IMR-90 (cell line): ENCODE measurements at regions not wholly inside any gene's neighbourhood (a gene's known extent, or its start where the extent isn't known, plus 50 kb on each side); places are given as distances from the start of the nearest gene placed in this dataset.

Source experiments
- CTCF ChIP-seq: conservative IDR thresholded peaks from 2 replicates; pipeline ENCODE4 v1.5.1; 2012; ENCODE audit warnings: mild to moderate bottlenecking, low read depth, low read length, improper control_type of control experiment
- POLR2A ChIP-seq: IDR thresholded peaks from 2 replicates; pipeline ENCODE4 v1.6.1; 2012; ENCODE audit warnings: mild to moderate bottlenecking, low read depth, low read length

- no peak for TF ChIP-seq POLR2A
- TF ChIP-seq CTCF, result no peak
These were observed 691.2 kb downstream of the TLR4 start for GRCh38 chr9:118395415-118395814.
